Fibroblast of mammary gland (primary cell): ENCODE measurements at regions not wholly inside any gene's neighbourhood (a gene's known extent, or its start where the extent isn't known, plus 50 kb on each side); places are given as distances from the start of the nearest gene placed in this dataset.
A peak's percentile ranks its signal among the peaks of the same experiment; 100 is the strongest.
"Not testable (repeated sequence)": the region's sequence is repeated elsewhere in the genome, so short reads cannot be mapped to it uniquely, and the experiment has no call there.

Source experiments
- DNase-seq: peaks from one replicate; pipeline ENCODE4 v3.0.0-alpha.2; 2010; ENCODE audit warnings: low read depth
- H3K4me3 ChIP-seq: 2 replicates; pipeline ENCODE4 v1.5.1; 2011; ENCODE audit warnings: low read depth, mild to moderate bottlenecking, low read length, moderate library complexity; ENCODE audit not compliant: control insufficient read depth
- CTCF ChIP-seq: conservative IDR thresholded peaks from 2 replicates; pipeline ENCODE4 v1.5.1; 2011; ENCODE audit warnings: low read depth, low read length, inconsistent platforms; ENCODE audit not compliant: control insufficient read depth, insufficient read depth

- TF ChIP-seq CTCF: no peak
Observed at GRCh38 chrX:36859231-36859630, 148.9 kb upstream of the FAM47C start.

DNA sequence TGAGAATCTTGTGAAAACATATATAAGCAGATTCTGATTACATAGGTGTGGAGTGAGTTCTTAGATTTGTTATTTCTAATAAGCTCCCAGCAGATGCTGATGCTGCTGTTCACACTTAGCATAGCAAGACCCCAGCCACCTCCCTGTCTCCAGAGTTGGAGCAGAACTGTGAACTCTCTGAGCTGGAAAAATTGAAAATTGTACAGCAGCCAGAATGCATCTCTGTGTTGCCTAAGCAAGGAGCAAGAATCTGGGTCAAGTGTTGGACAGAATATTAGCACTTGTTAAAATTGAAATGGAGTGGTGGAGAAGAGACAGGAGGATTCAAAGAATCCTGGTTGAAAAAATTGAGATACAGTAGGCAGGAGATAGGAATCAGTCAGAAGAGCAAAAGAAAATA, 146.6 kb upstream of the FAM47C start:
- no peak for TF ChIP-seq CTCF
- H3K4me3 ChIP-seq: no peak overlapping the region
- DNase-seq: no peak

More at GRCh38 chrX:36859231-36859630, 148.9 kb upstream of the FAM47C start:
- no peak overlapping the region for H3K4me3 ChIP-seq
- DNase-seq: no peak

DNA sequence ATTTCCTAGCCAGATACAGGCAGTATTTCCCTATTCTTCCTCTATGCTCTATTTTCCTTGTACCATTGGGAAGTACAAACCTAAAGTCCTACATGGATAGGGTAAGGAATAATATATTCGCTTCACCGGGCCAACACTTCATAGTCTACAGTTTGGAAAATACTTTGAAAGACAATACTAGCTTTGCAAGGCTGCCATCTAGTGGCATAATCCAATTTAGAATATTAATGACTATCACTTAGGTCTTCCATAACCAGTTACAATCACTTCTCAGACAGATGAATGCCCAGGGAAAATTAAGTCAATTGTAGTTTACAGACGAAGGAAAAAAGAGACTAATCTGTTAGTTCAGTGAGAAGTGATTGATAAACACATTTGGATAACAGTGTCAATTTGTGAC, 141.0 kb upstream of the FAM47C start:
- peak; percentile 53 for TF ChIP-seq CTCF
- no peak overlapping the region for H3K4me3 ChIP-seq
- peak; percentile 28 for DNase-seq

GRCh38 chrX:36868592-36868991, 139.6 kb upstream of the FAM47C start:
- DNase-seq: no peak
- H3K4me3 ChIP-seq: no peak overlapping the region
- no peak for TF ChIP-seq CTCF

- H3K4me3 ChIP-seq: no peak overlapping the region
- TF ChIP-seq CTCF: no peak
- no peak for DNase-seq
Observed at GRCh38 chrX:36869457-36869856, 138.7 kb upstream of the FAM47C start.

DNA sequence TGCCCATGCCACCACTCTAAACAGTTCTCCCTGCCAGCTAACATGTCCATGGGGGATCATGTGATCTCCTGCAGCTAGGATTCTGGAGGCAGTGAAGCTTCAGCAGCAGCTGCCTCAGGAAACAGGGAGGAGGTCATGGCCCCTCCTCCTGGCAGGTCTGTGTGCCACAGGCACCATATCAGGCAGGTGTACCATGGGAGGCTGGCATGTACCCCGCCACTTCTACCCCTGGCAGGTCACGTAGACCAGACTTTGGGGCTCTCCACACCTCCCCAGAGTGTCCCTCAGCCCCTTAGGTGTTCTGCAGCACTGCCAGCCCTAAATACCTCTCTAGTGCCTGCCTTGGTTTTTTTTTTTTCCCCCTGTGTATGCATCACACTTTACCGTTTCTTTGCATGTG, 110.5 kb upstream of the FAM47C start:
- no peak for DNase-seq
- H3K4me3 ChIP-seq: no peak overlapping the region
- no peak for TF ChIP-seq CTCF

DNA sequence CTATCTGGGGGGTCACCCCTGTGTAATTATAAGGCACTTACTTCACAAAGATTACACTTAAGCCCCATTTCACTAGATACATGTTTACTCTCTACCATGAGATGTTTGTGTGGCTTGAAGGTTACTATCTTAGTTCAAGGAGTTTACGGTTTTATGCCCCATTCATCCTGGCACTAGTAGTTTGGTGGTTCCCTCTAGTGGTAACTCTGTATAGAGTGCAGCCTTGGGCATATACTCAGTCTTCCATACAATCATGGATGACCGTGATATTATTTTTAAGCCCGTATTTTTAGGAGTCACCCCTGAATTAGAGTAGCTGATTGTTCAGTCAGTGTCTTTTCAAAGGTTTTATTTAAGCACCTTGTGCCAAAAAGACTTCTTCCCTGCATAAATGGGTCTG, 109.9 kb upstream of the FAM47C start:
- peak; percentile 7 for DNase-seq
- no peak overlapping the region for H3K4me3 ChIP-seq
- peak; percentile 49 for TF ChIP-seq CTCF

GRCh38 chrX:36904561-36904960, 103.6 kb upstream of the FAM47C start:
- DNase-seq, H3K4me3 ChIP-seq: not testable (repeated sequence)
